GM19467 (cell line): ENCODE measurements at regions not wholly inside any gene's neighbourhood (a gene's known extent, or its start where the extent isn't known, plus 50 kb on each side); places are given as distances from the start of the nearest gene placed in this dataset.

Source experiments
- ATAC-seq: cut with Tn5 transposase; IDR thresholded peaks from one replicate; pipeline ENCODE4 v1.9.1; 2021; ENCODE audit warnings: mild to moderate bottlenecking, moderate library complexity; ENCODE audit not compliant: unreplicated experiment

DNA sequence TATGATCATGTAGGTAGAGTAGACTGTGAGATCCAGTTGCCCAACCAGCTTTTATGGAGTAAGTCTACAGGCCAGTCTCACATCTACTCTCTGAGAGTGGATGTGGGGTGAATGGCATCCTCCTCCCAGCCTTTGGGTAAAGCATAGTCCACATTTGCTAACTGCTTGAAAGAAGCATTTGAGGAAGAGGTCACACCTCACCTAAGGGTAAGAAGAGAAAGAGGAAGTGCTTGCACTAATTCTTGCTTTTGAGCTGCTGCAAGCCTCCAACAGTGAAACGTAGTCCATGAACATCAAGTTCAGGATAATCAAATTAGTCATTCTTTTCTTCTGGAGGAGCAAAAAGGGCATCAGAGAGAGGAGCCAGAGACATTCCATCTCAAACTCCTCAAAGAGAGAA is 93.9 kb upstream of the AGR3 start:
- ATAC-seq: peak; percentile 70

- ATAC-seq: no peak
These were observed 96.8 kb upstream of the AGR3 start for GRCh38 chr7:16978358-16979244.

- no peak for ATAC-seq
These were observed 98.8 kb upstream of the AGR3 start for GRCh38 chr7:16980539-16980938.

DNA sequence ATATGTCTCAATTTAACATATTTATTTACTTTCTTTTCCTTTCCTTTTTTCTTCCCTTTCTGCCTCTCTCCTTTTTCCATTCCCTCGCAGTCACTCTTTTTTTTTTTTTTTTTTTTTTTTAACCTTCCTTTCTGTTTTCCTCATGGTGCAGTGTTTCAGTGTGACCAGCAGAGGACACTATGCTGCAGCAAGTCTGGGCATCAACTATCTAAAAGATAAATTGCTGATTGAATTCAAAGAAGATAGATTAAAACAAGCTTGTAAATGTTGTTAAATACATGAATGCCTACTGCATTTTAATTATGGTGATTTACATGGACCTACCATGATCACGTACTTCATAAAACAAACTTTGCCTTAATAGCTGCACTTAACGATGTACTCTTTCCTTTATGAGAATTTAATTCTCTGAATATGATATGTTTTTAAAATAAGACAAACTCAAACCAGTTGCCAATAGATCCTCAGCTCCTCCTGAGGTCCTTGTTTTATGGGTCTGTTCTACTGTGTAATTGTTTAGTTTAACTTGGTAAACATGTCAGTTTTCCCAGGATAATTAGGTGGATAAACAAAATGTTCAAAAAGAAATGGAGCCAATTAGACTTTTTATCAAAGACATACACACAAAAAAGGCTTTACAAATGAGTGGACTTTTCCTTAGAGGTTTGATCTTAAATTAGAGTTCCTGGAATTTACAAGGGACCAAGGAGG is 101.0 kb upstream of the AGR3 start:
- ATAC-seq: no peak

DNA sequence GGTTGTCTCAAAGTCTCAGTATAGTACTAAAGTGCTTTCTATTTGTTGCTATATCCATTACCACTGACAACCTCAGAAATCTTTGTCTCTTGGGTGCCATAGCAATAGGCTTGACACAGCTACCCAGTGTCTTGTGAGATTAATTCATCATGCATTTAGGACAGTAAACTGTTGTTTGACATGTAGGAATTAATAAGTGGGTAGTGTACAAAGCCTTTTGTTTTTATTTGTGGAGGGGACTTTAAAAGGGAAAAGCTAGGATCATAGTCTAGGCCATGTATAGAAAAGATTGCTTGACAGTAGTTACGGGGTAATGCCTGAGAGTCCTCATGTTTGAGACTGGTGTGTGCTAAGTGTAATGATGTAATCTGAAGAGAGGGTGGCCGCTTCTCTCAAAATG is 102.6 kb upstream of the AGR3 start:
- ATAC-seq: no peak

- no peak for ATAC-seq
These were observed 103.8 kb upstream of the AGR3 start for GRCh38 chr7:16985621-16986020.

- ATAC-seq: no peak
These were observed 105.0 kb upstream of the AGR3 start for GRCh38 chr7:16986755-16987154.

DNA sequence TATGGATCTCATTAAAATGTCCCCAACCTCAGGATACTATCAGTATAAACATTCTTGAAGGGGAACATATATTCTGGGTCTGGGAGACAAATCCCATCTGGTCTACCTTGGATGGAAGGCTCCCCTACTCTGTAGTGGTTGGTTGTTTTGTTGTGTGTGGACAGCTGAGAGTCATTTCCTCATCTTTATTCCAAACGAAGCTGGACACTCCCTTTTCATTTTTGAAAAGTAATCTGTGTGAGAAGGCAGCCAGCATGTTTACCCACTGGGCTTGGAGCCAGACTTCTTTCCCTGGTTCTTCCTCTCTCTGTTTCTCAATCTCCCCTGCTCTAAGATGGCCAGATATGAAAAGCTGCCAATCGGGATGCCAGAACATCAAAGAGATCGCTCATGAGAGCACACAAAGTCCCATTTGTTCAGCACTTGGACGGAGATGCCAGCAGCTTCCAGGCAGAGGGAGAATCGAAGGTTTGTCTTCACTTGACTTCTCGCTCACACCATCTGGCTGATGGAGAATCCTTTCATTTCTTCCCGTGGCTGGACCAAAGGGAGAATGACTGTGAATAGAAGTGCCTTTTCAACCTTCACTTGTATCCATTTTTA is 108.1 kb upstream of the AGR3 start:
- ATAC-seq: no peak

DNA sequence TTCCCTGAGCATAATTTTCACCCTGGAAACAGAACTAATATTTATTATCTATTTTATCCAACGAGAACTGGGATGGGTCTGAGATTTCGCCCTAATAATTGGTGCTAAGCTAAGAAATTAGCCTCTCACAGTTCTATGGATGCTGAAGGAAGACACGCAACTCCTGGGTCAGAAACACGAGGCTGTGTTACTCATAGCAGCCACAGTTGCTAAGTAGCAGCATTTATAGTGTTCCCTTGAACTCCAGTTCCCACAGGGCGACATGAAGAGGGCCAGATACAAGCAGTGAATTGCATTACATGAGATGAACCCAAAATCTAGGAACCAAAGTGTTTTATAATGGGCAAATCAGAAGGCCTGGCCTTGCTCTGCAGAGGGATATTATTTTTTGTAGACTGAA is 109.8 kb upstream of the AGR3 start:
- ATAC-seq: no peak

DNA sequence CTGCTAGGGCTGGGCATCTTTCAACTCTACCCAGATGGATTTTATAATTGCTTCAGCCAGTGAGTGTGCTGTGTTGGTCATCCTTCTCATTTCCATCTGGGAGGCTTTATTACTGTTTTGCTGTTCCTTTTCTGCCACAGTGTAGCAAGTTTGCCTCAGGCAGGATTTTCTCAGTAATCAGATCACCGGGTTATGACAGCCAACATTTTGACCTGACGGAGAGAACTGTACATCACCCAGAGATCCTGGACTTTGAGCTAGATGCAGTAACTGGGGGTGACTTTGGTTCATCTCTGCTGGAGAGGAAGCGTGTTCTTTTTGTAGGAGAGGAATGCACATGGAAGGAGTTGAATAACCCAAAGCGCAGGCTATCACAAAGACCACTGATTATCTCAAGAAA is 111.8 kb upstream of the AGR3 start:
- no peak for ATAC-seq

- ATAC-seq: no peak
These were observed 116.8 kb upstream of the AGR3 start for GRCh38 chr7:16998481-16999051.

GRCh38 chr7:16999541-17000267 is 117.9 kb upstream of the AGR3 start:
- ATAC-seq: no peak

DNA sequence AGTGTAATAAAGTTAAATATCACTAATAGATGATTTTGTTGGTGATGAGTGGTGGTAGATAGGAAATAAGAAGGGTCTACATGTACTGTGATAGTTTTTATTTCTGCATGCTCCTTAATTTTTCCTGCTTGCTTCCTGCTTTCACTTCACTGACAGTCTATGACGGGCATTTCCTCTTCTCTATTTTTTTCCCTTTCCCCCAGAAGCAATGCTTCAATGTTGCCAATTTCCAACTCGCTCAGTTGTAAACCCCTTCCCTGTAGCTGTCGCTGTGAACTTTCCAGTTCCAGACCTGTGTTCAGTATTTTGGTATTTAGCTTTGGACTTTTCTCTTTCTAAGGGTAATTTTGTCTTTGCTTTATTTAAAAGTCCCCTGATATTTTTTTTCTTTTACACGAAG is 123.5 kb upstream of the AGR3 start:
- no peak for ATAC-seq

GRCh38 chr7:17007841-17008240 is 126.1 kb upstream of the AGR3 start:
- no peak for ATAC-seq

- no peak for ATAC-seq
These were observed 127.4 kb upstream of the AGR3 start for GRCh38 chr7:17009007-17009719.

- ATAC-seq: no peak
These were observed 128.2 kb upstream of the AGR3 start for GRCh38 chr7:17009933-17010332.

GRCh38 chr7:17010637-17011300 is 129.0 kb upstream of the AGR3 start:
- ATAC-seq: no peak

DNA sequence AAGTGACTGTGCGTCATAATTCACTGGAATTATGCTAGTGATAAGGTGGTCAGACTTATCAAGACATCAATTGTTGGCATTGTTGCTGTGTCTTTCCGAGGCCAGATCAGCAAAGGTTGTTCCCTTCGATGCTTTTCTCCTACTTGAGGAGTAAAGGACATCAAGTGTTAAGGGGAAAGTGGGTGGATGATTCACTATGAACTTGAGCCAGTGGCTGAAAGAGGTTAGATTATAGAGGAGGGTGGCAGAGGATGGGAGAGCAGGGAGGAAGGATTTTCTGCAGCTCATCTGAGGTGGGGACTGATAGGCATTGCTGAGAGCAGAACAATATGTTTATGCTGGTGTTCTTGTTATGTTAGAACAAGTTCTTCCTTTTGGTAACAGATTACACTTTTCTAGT is 131.4 kb upstream of the AGR3 start:
- no peak for ATAC-seq

- ATAC-seq: no peak
These were observed 132.9 kb upstream of the AGR3 start for GRCh38 chr7:17014686-17015085.

- ATAC-seq: no peak
These were observed 133.8 kb upstream of the AGR3 start for GRCh38 chr7:17015598-17016031.
